ENCODE measurements at regions not wholly inside any gene's neighbourhood (a gene's known extent, or its start where the extent isn't known, plus 50 kb on each side); places are given as distances from the start of the nearest gene placed in this dataset.

- H3K27ac ChIP-seq (ENCODE audit: poor library complexity, severe bottlenecking) = no peak overlapping the region
- H3K4me1 ChIP-seq (ENCODE audit: insufficient read depth, poor library complexity, severe bottlenecking) = peaks cover 9% of the 10 kb centered on the region
- no peaks in the 10 kb centered on the region for H3K27me3 ChIP-seq (ENCODE audit: insufficient read depth, poor library complexity, severe bottlenecking)
- H3K4me3 ChIP-seq (ENCODE audit: severe bottlenecking) = no peak overlapping the region
- H3K9me3 ChIP-seq (ENCODE audit: severe bottlenecking) = no peaks in the 10 kb centered on the region
- ATAC-seq (ENCODE audit: low read depth) (no peak), DNase-seq (ENCODE audit: low spot score) (peak; percentile 35)
- H3K36me3 ChIP-seq (ENCODE audit: low read depth) = no peaks in the 10 kb centered on the region
- TF ChIP-seq, protein P1, sequence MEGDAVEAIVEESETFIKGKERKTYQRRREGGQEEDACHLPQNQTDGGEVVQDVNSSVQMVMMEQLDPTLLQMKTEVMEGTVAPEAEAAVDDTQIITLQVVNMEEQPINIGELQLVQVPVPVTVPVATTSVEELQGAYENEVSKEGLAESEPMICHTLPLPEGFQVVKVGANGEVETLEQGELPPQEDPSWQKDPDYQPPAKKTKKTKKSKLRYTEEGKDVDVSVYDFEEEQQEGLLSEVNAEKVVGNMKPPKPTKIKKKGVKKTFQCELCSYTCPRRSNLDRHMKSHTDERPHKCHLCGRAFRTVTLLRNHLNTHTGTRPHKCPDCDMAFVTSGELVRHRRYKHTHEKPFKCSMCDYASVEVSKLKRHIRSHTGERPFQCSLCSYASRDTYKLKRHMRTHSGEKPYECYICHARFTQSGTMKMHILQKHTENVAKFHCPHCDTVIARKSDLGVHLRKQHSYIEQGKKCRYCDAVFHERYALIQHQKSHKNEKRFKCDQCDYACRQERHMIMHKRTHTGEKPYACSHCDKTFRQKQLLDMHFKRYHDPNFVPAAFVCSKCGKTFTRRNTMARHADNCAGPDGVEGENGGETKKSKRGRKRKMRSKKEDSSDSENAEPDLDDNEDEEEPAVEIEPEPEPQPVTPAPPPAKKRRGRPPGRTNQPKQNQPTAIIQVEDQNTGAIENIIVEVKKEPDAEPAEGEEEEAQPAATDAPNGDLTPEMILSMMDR (IDR thresholded peaks at IDR 0.05; ENCODE audit: poor library complexity, severe bottlenecking) = no peak
These were observed 76.4 kb upstream of the SHISAL1 start for GRCh38 chr22:44389181-44389580.

DNA sequence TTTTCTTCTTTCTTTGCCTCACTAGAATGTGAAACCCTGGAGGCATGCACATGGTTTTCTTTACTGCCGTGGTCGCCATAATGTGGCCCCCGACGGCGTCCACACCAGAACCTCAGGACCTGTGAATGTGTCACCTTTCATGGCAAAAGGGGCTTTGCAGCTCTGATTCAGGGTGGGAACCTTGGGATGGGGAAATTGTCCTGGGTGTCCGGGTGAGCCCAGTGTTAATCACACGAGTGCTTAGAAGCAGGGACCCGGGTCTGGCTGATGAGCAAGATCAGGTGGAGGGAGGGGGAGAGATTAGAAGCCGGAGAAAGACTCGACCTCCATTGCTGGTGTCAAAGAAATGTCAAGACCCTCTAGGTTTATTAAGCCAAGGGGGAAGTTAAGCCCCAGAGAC lies 74.7 kb upstream of the SHISAL1 start:
- TF ChIP-seq, protein P1 (IDR thresholded peaks at IDR 0.05; ENCODE audit: poor library complexity, severe bottlenecking) = no peak
- H3K36me3 ChIP-seq (ENCODE audit: low read depth) = no peaks in the 10 kb centered on the region
- peak; percentile 14 for DNase-seq (ENCODE audit: low spot score)
- H3K4me3 ChIP-seq (ENCODE audit: severe bottlenecking) = no peak overlapping the region
- ATAC-seq (ENCODE audit: low read depth) = no peak
- peaks cover 2% of the 10 kb centered on the region for H3K4me1 ChIP-seq (ENCODE audit: insufficient read depth, poor library complexity, severe bottlenecking)
- H3K27me3 ChIP-seq (ENCODE audit: insufficient read depth, poor library complexity, severe bottlenecking) = no peaks in the 10 kb centered on the region
- no peaks in the 10 kb centered on the region for H3K9me3 ChIP-seq (ENCODE audit: severe bottlenecking)
- H3K27ac ChIP-seq (ENCODE audit: poor library complexity, severe bottlenecking) = no peak overlapping the region

GRCh38 chr22:44386386-44387035 lies 73.8 kb upstream of the SHISAL1 start:
- DNase-seq (ENCODE audit: low spot score) = peak; percentile 31
- no peak overlapping the region for H3K4me3 ChIP-seq (ENCODE audit: severe bottlenecking)
- no peak overlapping the region for H3K27ac ChIP-seq (ENCODE audit: poor library complexity, severe bottlenecking)
- H3K9me3 ChIP-seq (ENCODE audit: severe bottlenecking) = no peaks in the 10 kb centered on the region
- ATAC-seq (ENCODE audit: low read depth) = no peak
- H3K27me3 ChIP-seq (ENCODE audit: insufficient read depth, poor library complexity, severe bottlenecking) = no peaks in the 10 kb centered on the region
- TF ChIP-seq, protein P1 (IDR thresholded peaks at IDR 0.05; ENCODE audit: poor library complexity, severe bottlenecking) = no peak
- H3K4me1 ChIP-seq (ENCODE audit: insufficient read depth, poor library complexity, severe bottlenecking) = no peaks in the 10 kb centered on the region
- H3K36me3 ChIP-seq (ENCODE audit: low read depth) = no peaks in the 10 kb centered on the region

DNA sequence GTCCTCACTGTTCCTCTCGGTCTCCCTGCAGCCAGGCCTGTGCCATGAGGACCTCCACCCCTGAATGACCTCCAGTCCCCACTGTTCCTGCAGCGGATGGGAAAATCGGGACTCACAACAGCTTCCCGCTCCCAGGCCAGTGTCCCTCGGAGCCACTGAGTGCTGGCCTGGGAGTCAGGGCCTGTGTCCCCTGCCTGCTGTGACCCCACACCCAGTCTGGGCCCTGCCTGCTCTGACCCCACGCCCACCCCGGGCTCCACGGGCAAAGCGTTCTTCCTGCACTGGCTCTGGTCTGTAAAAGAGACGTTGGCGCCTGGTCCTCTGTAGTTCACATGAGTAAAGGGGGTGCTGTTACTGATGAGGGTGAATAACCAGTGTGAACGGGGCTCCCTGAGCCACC lies 73.0 kb upstream of the SHISAL1 start:
- ATAC-seq (ENCODE audit: low read depth) (no peak), DNase-seq (ENCODE audit: low spot score) (peak; percentile 34)
- Histone ChIP-seq H3K4me1 (ENCODE audit: insufficient read depth, poor library complexity, severe bottlenecking) (no peaks in the 10 kb centered on the region), H3K27ac (ENCODE audit: poor library complexity, severe bottlenecking) (no peak overlapping the region), H3K4me3 (ENCODE audit: severe bottlenecking) (no peak overlapping the region), H3K27me3 (ENCODE audit: insufficient read depth, poor library complexity, severe bottlenecking) (no peaks in the 10 kb centered on the region), H3K9me3 (ENCODE audit: severe bottlenecking) (no peaks in the 10 kb centered on the region), H3K36me3 (ENCODE audit: low read depth) (no peaks in the 10 kb centered on the region)
- TF ChIP-seq, protein P1 (IDR thresholded peaks at IDR 0.05; ENCODE audit: poor library complexity, severe bottlenecking) = no peak

DNA sequence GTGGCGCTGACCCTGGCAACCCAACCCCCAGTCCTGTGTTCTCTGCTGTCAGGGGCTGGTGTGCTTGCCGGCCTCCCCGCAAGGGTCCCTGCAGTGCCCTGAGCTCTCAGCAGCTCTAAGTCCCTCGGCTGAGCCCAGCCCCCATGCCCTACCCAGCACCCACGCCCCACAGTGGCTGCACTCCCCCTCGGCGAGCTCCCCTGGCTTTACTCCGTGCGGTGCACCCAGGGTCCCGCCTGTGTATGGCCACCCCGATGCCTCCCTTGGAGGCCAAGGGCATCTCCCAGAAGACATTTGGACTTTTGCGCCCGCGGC lies 72.5 kb upstream of the SHISAL1 start:
- Histone ChIP-seq H3K27ac (ENCODE audit: poor library complexity, severe bottlenecking) (no peak overlapping the region), H3K9me3 (ENCODE audit: severe bottlenecking) (no peaks in the 10 kb centered on the region), H3K4me3 (ENCODE audit: severe bottlenecking) (no peak overlapping the region), H3K27me3 (ENCODE audit: insufficient read depth, poor library complexity, severe bottlenecking) (no peaks in the 10 kb centered on the region), H3K4me1 (ENCODE audit: insufficient read depth, poor library complexity, severe bottlenecking) (no peaks in the 10 kb centered on the region), H3K36me3 (ENCODE audit: low read depth) (no peaks in the 10 kb centered on the region)
- DNase-seq (ENCODE audit: low spot score) = peak; percentile 33
- no peak for ATAC-seq (ENCODE audit: low read depth)
- TF ChIP-seq, protein P1 (IDR thresholded peaks at IDR 0.05; ENCODE audit: poor library complexity, severe bottlenecking) = no peak

All from RWPE2 (cell line).